Neuronal stem cell (in vitro differentiated cells): ENCODE measurements at regions not wholly inside any gene's neighbourhood (a gene's known extent, or its start where the extent isn't known, plus 50 kb on each side); places are given as distances from the start of the nearest gene placed in this dataset.

ENCODE experiments used
- DNase-seq: peaks from one replicate; pipeline ENCODE4 v3.0.0-alpha.2; 2013; ENCODE audit warnings: low spot score
- H2AFZ ChIP-seq: one replicate; pipeline ENCODE4 v1.6.1; 2013; ENCODE audit warnings: mild to moderate bottlenecking, low read length, inconsistent platforms
- H2AK5ac ChIP-seq: 2 replicates; pipeline ENCODE4 v1.6.1; 2013; ENCODE audit warnings: low read depth, mild to moderate bottlenecking, inconsistent platforms, low read length, moderate library complexity, mixed read lengths
- H2BK120ac ChIP-seq: 2 replicates; pipeline ENCODE4 v1.6.1; 2013; ENCODE audit warnings: low read depth, mild to moderate bottlenecking, inconsistent platforms, low read length, moderate library complexity, mixed read lengths
- H2BK12ac ChIP-seq: one replicate; pipeline ENCODE4 v1.6.1; 2013; ENCODE audit warnings: low read length, inconsistent platforms
- H2BK15ac ChIP-seq: 2 replicates; pipeline ENCODE4 v1.6.1; 2013; ENCODE audit warnings: mild to moderate bottlenecking, low read length, inconsistent platforms, mixed read lengths
- H2BK5ac ChIP-seq: one replicate; pipeline ENCODE4 v1.6.1; 2013; ENCODE audit warnings: inconsistent platforms, mild to moderate bottlenecking, low read length, moderate library complexity
- H3K14ac ChIP-seq: one replicate; pipeline ENCODE4 v1.6.1; 2013; ENCODE audit warnings: low read length, inconsistent platforms
- H3K18ac ChIP-seq: 2 replicates; pipeline ENCODE4 v1.6.1; 2013; ENCODE audit warnings: low read length, inconsistent platforms
- H3K23ac ChIP-seq: 2 replicates; pipeline ENCODE4 v1.6.1; 2013; ENCODE audit warnings: low read depth, mild to moderate bottlenecking, mixed read lengths, low read length, inconsistent platforms; ENCODE audit not compliant: poor library complexity
- H3K27ac ChIP-seq: replicated peaks from 3 replicates; pipeline ENCODE4 v1.5.1; 2013; ENCODE audit warnings: low read length, inconsistent platforms
- H3K27me3 ChIP-seq, 3 experiments: 2 replicates each; pipeline ENCODE4 v1.6.1; 2013; ENCODE audit warnings: low read length in 3 of 3, mild to moderate bottlenecking in 2 of 3, inconsistent platforms in 1 of 3, low read depth in 1 of 3, mixed read lengths in 1 of 3, moderate library complexity in 1 of 3; ENCODE audit not compliant: control insufficient read depth in 3 of 3, insufficient read depth in 3 of 3
- H3K36me3 ChIP-seq, 2 donors: replicated peaks in 1 of 2; 2 replicates each; pipeline ENCODE4 v1.6.1; 2013; ENCODE audit warnings: low read length in 2 of 2; ENCODE audit not compliant: control insufficient read depth in 2 of 2, insufficient read depth in 2 of 2
- H3K4ac ChIP-seq: 2 replicates; pipeline ENCODE4 v1.6.1; 2013; ENCODE audit warnings: inconsistent platforms, mild to moderate bottlenecking, low read length, moderate library complexity
- H3K4me1 ChIP-seq, 2 donors: 1 replicate in 1 of 2; 2 replicates in 1 of 2; pipeline ENCODE4 v1.6.1; 2013; ENCODE audit warnings: low read length in 2 of 2, low read depth in 1 of 2; ENCODE audit not compliant: control insufficient read depth in 2 of 2, insufficient read depth in 1 of 2
- H3K4me2 ChIP-seq: one replicate; pipeline ENCODE4 v1.6.1; 2013; ENCODE audit warnings: mild to moderate bottlenecking, low read length, inconsistent platforms; ENCODE audit not compliant: insufficient read depth, poor library complexity, severe bottlenecking
- H3K4me3 ChIP-seq, 2 donors: 2 replicates each; pipeline ENCODE4 v1.5.1; 2013; ENCODE audit warnings: low read length in 2 of 2, mild to moderate bottlenecking in 2 of 2, inconsistent platforms in 1 of 2, moderate library complexity in 1 of 2
- H3K79me1 ChIP-seq: one replicate; pipeline ENCODE4 v1.6.1; 2013; ENCODE audit warnings: low read depth, mild to moderate bottlenecking, inconsistent platforms, low read length, moderate library complexity
- H3K9ac ChIP-seq: one replicate; pipeline ENCODE4 v1.6.1; 2013; ENCODE audit warnings: mild to moderate bottlenecking, low read depth, low read length, inconsistent platforms; ENCODE audit not compliant: poor library complexity
- H3K9me3 ChIP-seq, 2 donors: replicated peaks in 1 of 2; 2 replicates each; pipeline versions ENCODE3 to v1.6.1; 2013; ENCODE audit warnings: low read length in 2 of 2, mild to moderate bottlenecking in 2 of 2, inconsistent platforms in 1 of 2, low read depth in 1 of 2, mixed read lengths in 1 of 2, moderate library complexity in 1 of 2; ENCODE audit not compliant: control insufficient read depth in 2 of 2, insufficient read depth in 1 of 2
- H4K8ac ChIP-seq: one replicate; pipeline ENCODE4 v1.6.1; 2013; ENCODE audit warnings: low read depth, mild to moderate bottlenecking, inconsistent platforms, low read length, moderate library complexity
- H4K91ac ChIP-seq: one replicate; pipeline ENCODE4 v1.6.1; 2013; ENCODE audit warnings: low read length, low read depth, mild to moderate bottlenecking, inconsistent platforms; ENCODE audit not compliant: poor library complexity
- WGBS, 2 donors: extraction: QIAGEN DNeasy Blood & Tissue Kit; methylation state at CpG; one replicate each; pipeline ENCODE4 v1.1.7; 2013; ENCODE audit warnings: missing lambda C conversion rate in 2 of 2, mixed read lengths in 1 of 2; ENCODE audit not compliant: insufficient read length in 2 of 2, insufficient replicate concordance in 1 of 2; ENCODE audit errors: extremely low coverage in 2 of 2; 5-methylcytosine and 5-hydroxymethylcytosine counted together

DNA sequence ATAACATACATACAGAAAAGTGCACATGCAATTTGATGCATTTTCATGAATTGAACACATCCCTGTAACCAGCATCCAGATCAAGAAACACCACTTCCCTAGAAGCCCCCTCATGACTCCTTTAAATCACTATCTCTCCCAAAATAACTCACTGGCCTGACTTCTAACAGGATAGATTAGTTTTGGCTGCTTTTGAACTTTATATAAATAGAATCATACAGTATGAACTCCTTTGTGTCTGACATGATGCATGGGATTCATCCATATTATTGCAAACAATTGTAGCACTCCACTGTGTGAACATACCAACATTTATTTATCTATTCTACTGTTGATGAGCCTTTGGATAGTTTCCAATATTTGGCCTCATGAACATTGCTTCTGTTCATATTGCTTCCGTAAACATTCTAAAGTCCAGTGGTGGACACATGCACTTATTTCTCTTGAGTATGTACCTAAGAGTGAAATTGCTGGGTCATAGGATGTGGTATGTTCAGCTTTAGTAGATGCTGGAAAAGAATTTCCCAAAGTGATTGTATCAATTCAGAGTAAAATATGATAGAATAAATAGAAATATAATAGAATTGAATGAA lies 148.7 kb upstream of the GDNF start:
- Histone ChIP-seq H3K4me1 (peaks cover 2 to 3% of the 10 kb centered on the region in 2 donors), H3K79me1 (no peaks in the 10 kb centered on the region), H3K9ac (no peak overlapping the region), H2BK12ac (no peak overlapping the region), H3K9me3 (no peaks in the 10 kb centered on the region), H3K4me3 (no peak overlapping the region), H2AFZ (no peak overlapping the region), H2AK5ac (no peak overlapping the region), H4K91ac (no peak overlapping the region), H3K4ac (no peak overlapping the region), H2BK120ac (no peak overlapping the region), H3K27ac (no peak overlapping the region), H4K8ac (no peak overlapping the region), H2BK5ac (no peak overlapping the region), H3K4me2 (no peak overlapping the region), H3K18ac (no peak overlapping the region), H3K36me3 (no peaks in the 10 kb centered on the region), H3K14ac (no peak overlapping the region), H2BK15ac (no peak overlapping the region), H3K27me3 (no peaks in the 10 kb centered on the region), H3K23ac (no peak overlapping the region)
- no CpG with 5 or more reads among the region's 1 CpG for WGBS, 2 donors
- DNase-seq, result no peak

DNA sequence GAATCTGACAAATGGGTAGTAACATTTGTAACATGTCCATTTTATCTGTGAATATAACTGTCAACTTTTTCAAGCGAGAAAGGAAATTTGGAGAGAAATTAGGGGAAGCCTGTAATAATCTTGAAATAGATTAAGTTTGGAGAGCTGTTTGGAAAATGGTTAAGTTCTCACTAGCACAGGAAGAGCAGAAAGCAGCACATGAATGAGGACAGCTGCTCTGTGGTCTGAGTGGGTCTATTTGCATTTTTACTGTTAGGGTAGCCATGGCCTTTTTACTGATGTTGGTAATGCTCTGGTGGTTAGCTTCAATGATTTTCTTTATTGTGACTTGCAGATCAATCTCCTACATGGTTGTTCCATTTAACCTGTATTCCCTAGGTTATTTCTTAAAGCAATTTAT lies 144.5 kb upstream of the GDNF start:
- Histone ChIP-seq H3K9me3 (no peaks in the 10 kb centered on the region), H3K9ac (no peak overlapping the region)

DNA sequence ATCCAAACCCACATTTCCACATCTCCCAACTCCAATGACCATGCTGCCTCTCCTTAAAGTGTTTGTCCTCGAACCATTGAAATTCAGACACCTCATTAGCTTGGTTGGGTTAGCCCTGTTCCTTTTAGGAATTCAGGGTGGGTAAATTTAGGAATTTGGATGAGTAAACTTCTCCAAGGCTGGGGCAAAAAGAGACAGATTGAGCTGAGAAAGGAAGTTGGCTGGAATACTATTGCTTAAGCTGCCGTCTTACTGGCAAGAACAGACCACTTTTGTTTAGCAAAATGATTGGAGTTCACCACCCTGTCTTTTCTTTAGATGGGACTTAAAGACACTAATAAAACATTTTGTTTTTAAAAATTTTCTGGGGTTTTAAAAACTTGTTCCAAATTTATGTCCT lies 143.6 kb upstream of the GDNF start:
- Histone ChIP-seq H3K27ac (no peak overlapping the region), H3K79me1 (no peaks in the 10 kb centered on the region), H2AK5ac (no peak overlapping the region), H3K18ac (no peak overlapping the region), H4K91ac (no peak overlapping the region), H3K36me3 (no peaks in the 10 kb centered on the region), H2BK120ac (no peak overlapping the region), H3K4ac (no peak overlapping the region), H2BK15ac (no peak overlapping the region), H3K9ac (no peak overlapping the region), H3K27me3 (no peaks in the 10 kb centered on the region), H2AFZ (no peak overlapping the region), H3K9me3 (no peaks in the 10 kb centered on the region), H3K23ac (no peak overlapping the region), H3K14ac (no peak overlapping the region), H2BK5ac (no peak overlapping the region), H4K8ac (no peak overlapping the region), H3K4me2 (no peak overlapping the region), H2BK12ac (no peak overlapping the region), H3K4me1 (no peaks in the 10 kb centered on the region), H3K4me3 (no peak overlapping the region)
- no CpG with 5 or more reads among the region's 2 CpGs for WGBS, 2 donors
- DNase-seq, result no peak

More for the DNA sequence above, 144.5 kb upstream of the GDNF start:
- no peaks in the 10 kb centered on the region for H3K4me1 ChIP-seq
- H3K4ac ChIP-seq, result no peak overlapping the region
- H3K27ac ChIP-seq, result no peak overlapping the region
- no peaks in the 10 kb centered on the region for H3K36me3 ChIP-seq
- H2BK120ac ChIP-seq, result no peak overlapping the region
- H2BK15ac ChIP-seq, result no peak overlapping the region
- H3K4me2 ChIP-seq, result no peak overlapping the region
- no peak overlapping the region for H4K8ac ChIP-seq
- no peak overlapping the region for H2BK12ac ChIP-seq
- no CpG with 5 or more reads among the region's 1 CpG for WGBS, 2 donors
- H2BK5ac ChIP-seq, result no peak overlapping the region
- H3K14ac ChIP-seq, result no peak overlapping the region
- no peak for DNase-seq
- H4K91ac ChIP-seq, result no peak overlapping the region
- no peak overlapping the region for H3K4me3 ChIP-seq
- no peak overlapping the region for H3K18ac ChIP-seq
- no peaks in the 10 kb centered on the region for H3K27me3 ChIP-seq
- H2AFZ ChIP-seq, result no peak overlapping the region
- no peak overlapping the region for H2AK5ac ChIP-seq
- H3K23ac ChIP-seq, result no peak overlapping the region
- no peaks in the 10 kb centered on the region for H3K79me1 ChIP-seq

DNA sequence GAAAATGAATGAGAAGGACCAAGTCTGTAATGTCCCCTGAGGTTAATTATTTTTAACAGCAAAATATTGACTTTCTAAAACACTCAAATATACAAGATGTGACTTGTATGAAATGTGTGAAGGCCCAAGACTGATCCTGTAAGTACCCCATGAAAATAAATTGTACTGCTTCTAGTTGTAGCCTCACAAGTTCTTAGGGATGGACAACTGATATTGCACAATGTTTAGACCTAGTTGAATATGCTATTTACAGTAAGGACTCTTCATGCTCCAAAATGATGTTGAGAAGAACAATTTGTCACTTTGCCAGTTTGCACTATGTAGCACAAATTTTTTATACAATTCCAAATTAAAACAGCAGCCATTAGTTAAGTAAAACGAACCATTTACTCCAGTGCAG lies 139.7 kb upstream of the GDNF start:
- Histone ChIP-seq H4K8ac (no peak overlapping the region), H3K23ac (no peak overlapping the region), H3K4me3 (no peak overlapping the region), H3K4me2 (no peak overlapping the region), H3K4me1 (no peaks in the 10 kb centered on the region), H2AFZ (no peak overlapping the region), H4K91ac (no peak overlapping the region), H3K9me3 (no peaks in the 10 kb centered on the region), H3K27ac (no peak overlapping the region), H3K79me1 (no peaks in the 10 kb centered on the region), H2BK120ac (no peak overlapping the region), H3K9ac (no peak overlapping the region), H3K27me3 (no peaks in the 10 kb centered on the region), H2BK12ac (no peak overlapping the region), H3K4ac (no peak overlapping the region), H2BK5ac (no peak overlapping the region), H2BK15ac (no peak overlapping the region), H3K18ac (no peak overlapping the region), H3K14ac (no peak overlapping the region), H2AK5ac (no peak overlapping the region), H3K36me3 (no peaks in the 10 kb centered on the region)
- no peak for DNase-seq
- no CpG with 5 or more reads among the region's 1 CpG for WGBS, 2 donors
